Hepatocyte (in vitro differentiated cells): ENCODE measurements at regions not wholly inside any gene's neighbourhood (a gene's known extent, or its start where the extent isn't known, plus 50 kb on each side); places are given as distances from the start of the nearest gene placed in this dataset.

Experiments
- CTCF ChIP-seq: fragments of 200-600 bp; sonication (generic); IDR thresholded peaks from 2 replicates; pipeline ENCODE4 v1.5.1; 2016; ENCODE audit warnings: antibody characterized with exemption, mild to moderate bottlenecking; ENCODE audit not compliant: poor library complexity
- EZH2phosphoT487 ChIP-seq: fragments of 200-600 bp; sonication (generic); IDR thresholded peaks from one replicate; pipeline ENCODE4 v1.6.1; 2018; ENCODE audit warnings: antibody characterized with exemption, mild to moderate bottlenecking, low read depth, moderate library complexity; ENCODE audit not compliant: unreplicated experiment, severe bottlenecking

DNA sequence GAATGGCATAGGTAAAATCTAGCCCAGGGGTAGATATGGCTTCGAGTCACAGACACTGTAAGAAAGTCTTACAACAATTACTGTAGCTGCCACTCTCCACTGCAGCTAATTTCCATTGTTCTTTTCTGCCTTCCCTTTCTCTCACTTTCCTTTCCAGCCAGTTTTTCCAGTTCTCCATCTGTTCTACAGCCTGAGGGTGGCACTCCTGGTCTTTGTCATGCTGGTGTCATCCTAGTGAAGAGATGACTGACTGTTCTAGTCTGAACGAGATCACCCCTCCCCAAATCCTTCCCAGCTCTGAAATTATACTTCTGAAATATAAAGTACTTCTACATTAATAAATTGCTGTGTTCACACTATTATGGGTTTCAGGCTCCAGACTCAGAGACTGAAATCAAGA lies 74.2 kb upstream of the CSRP2 start:
- no peak for TF ChIP-seq CTCF
- no peak for TF ChIP-seq EZH2phosphoT487
